SH-SY5Y (cell line): ENCODE measurements at regions not wholly inside any gene's neighbourhood (a gene's known extent, or its start where the extent isn't known, plus 50 kb on each side); places are given as distances from the start of the nearest gene placed in this dataset.

ENCODE experiments used
- GATA2 ChIP-seq: IDR thresholded peaks from 2 replicates; pipeline ENCODE4 v1.6.1; 2011; ENCODE audit warnings: mild to moderate bottlenecking, low read depth, low read length
- GATA3 ChIP-seq: IDR thresholded peaks from 2 replicates; pipeline ENCODE4 v1.6.1; 2011; ENCODE audit warnings: low read depth, mild to moderate bottlenecking, low read length, moderate library complexity

GRCh38 chr14:47966076-47966810 is 290.8 kb upstream of the MDGA2 start:
- TF ChIP-seq GATA2 (no peak), GATA3 (no peak)
